NCI-H187 treated with DMSO at 0.1 percent for 48 hours (cell line): ENCODE measurements at regions not wholly inside any gene's neighbourhood (a gene's known extent, or its start where the extent isn't known, plus 50 kb on each side); places are given as distances from the start of the nearest gene placed in this dataset.

Experiments
- DNase-seq: peaks from one replicate; lab custom pipeline; 2025; lab: John Stamatoyannopoulos, UW

- DNase-seq = no peak
Observed at GRCh38 chr6:141451181-141451510, 681.6 kb upstream of the GJE1 start.

GRCh38 chr6:141445928-141446628 is 686.6 kb upstream of the GJE1 start:
- DNase-seq = no peak

GRCh38 chr6:141443668-141444289 is 688.9 kb upstream of the GJE1 start:
- no peak for DNase-seq

GRCh38 chr6:141443032-141443431 is 689.7 kb upstream of the GJE1 start:
- DNase-seq = no peak

- DNase-seq = no peak
Observed at GRCh38 chr6:141439513-141439912, 693.2 kb upstream of the GJE1 start.

- DNase-seq = no peak
Observed at GRCh38 chr6:141437685-141438084, 695.0 kb upstream of the GJE1 start.

- DNase-seq = no peak
Observed at GRCh38 chr6:141437011-141437410, 695.7 kb upstream of the GJE1 start.

DNA sequence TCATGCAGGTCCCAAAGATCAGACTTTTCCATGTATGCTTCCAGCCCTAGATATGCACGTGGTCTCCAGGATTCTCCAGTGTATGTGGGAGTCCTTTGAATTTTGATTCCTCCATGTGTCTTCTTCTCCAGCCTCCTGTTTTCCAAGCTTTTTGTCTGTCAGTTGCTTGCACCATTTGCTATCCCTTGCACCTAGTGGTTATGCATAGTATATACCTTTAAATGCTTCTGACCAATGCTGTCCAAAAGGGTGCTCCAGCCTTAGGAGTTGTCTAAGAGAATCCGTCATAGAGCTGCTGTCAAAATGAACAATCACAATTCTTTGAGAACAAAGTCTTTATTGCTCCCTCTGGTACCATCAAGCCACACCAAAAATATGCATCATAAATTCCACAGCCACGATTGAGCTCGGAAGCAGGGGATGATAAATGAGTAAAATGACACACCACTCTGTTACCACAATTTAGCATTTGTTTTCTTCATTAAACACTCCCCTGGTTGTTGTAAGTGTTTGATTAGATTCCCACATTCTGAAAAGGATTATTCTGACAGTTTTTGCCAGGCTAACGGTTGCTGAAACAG is 706.2 kb upstream of the GJE1 start:
- no peak for DNase-seq

- DNase-seq = no peak
Observed at GRCh38 chr6:141421378-141421777, 711.3 kb upstream of the GJE1 start.

- no peak for DNase-seq
Observed at GRCh38 chr6:141418076-141418475, 714.6 kb upstream of the GJE1 start.

GRCh38 chr6:141415896-141416295 is 716.8 kb upstream of the GJE1 start:
- DNase-seq = no peak

DNA sequence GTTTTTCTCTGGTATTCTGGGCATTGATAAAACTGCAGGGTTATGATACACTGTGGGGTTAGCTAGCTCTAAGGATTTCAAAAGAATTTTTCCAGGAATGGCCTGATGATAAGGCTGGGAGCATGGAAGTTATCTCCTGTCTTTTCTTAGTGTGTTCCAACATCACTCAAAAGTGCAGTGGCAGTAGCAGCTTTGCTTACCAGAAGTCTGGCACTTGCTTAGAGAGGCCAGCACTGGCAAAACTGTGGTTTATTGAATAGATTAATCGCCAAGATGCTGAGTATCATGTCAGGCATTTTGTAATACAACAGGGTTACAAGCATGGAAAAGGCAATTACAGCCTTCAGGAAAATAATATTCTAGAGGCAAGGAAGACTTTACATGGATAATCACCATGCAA is 719.5 kb upstream of the GJE1 start:
- no peak for DNase-seq

- no peak for DNase-seq
Observed at GRCh38 chr6:141406761-141407160, 726.0 kb upstream of the GJE1 start.

- DNase-seq = no peak
Observed at GRCh38 chr6:141403827-141404226, 728.9 kb upstream of the GJE1 start.

DNA sequence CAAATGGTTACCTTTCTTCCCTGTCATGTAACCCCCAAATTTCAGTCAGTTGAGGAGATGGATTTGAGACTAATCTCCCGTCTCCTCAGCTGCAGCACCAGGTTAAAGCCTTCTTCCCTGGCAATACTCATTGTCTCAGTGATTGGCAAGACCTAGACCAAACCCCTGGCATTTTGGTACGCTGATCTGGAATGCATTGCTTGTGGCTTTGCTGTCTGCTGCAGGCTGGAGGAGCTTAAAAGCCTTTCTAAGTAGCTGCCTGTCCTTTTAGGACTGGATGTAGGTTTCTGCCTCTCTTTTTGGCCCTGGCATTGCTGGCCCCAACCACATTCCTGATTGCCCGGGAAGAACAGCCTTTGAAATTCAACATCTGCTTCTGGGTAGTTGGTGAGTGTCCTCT is 729.6 kb upstream of the GJE1 start:
- no peak for DNase-seq

DNA sequence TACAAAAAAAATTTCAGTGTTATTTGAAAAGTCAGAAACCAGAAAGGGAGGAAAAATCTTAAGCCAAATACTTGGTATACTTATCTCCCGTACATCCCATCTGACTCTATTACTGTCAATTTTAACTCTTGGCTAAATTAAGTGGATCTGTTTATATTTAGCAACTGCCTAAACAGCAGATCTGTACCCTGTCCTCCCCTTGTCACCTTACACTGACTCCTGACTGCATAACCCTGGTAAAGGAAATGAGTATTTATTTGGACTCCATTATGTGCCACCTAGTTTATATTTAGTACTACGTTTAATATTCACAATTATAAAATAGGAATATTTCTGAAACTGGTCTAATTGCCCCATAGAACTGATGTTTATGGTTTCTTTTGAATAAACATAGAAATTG is 730.2 kb upstream of the GJE1 start:
- no peak for DNase-seq

DNA sequence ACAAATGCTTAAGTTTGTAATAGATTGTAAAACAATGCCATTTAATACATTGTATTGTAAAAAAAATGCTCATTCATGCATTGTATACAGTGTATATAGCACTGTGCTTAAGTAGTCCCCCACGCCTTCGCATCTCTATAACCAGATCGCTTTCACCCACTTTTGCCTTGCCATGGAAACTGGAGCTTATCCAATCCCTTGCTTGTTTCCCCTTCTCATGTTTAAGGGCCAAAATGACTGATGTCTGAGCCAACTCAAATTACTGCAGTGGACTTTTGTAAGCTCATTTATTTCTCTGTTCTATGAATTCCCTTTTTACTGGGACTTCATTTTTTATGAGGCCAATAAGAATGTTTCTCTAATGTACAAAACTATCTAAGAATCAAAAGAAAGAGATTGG is 730.9 kb upstream of the GJE1 start:
- no peak for DNase-seq

DNA sequence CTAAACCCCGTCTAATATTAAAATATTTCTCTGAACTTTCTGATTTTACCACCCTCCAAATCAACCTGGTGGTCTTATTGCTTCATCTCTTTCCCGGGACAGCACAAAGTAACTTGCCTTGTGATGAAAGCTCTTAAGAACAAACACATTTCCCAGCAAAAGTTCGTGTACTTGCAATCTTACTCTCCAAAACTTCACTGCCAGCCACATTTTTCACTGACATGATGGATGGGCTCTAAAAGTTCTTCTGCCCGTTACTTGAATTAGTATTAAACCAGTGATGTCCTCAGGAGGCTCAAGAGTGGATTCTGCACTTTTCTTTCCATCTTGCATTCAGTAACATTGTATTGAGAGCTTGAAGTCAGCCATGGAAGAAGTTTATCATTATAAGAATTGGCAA is 731.6 kb upstream of the GJE1 start:
- no peak for DNase-seq

- no peak for DNase-seq
Observed at GRCh38 chr6:141398949-141399348, 733.8 kb upstream of the GJE1 start.

- DNase-seq = no peak
Observed at GRCh38 chr6:141395443-141396008, 737.2 kb upstream of the GJE1 start.

GRCh38 chr6:141394565-141395051 is 738.1 kb upstream of the GJE1 start:
- DNase-seq = no peak

GRCh38 chr6:141394125-141394536 is 738.6 kb upstream of the GJE1 start:
- no peak for DNase-seq

GRCh38 chr6:141393405-141394124 is 739.2 kb upstream of the GJE1 start:
- no peak for DNase-seq
